Hindlimb muscle (tissue), 1 donor: ENCODE measurements at regions not wholly inside any gene's neighbourhood (a gene's known extent, or its start where the extent isn't known, plus 50 kb on each side); places are given as distances from the start of the nearest gene placed in this dataset.
"Not testable (repeated sequence)": the region's sequence is repeated elsewhere in the genome, so short reads cannot be mapped to it uniquely, and the experiment has no call there.

ENCODE experiments used
- DNase-seq: peaks from one replicate; pipeline ENCODE4 v3.0.0-alpha.2; 2013

- no peak for DNase-seq
Measured at GRCh38 chr12:87405918-87406317, 623.3 kb downstream of the C12orf50 start.

DNA sequence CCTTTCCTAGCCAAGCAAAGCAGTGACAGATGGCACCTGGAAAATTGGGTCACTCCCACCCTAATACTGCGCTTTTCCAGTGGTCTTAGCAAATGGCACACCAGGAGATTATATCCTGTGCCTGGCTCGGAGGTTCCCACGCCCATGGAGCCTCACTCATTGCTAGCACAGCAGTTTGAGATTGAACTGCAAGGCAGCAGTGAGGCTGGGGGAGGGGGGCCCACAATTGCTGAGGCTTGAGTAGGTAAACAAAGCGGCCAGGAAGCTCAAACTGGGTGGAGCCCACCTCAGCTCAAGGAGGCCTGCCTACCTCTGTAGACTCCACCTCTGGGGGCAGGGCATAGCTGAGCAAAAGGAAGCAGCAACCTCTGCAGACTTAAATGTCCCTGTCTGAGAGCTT lies 635.0 kb downstream of the C12orf50 start:
- not testable (repeated sequence) for DNase-seq

DNA sequence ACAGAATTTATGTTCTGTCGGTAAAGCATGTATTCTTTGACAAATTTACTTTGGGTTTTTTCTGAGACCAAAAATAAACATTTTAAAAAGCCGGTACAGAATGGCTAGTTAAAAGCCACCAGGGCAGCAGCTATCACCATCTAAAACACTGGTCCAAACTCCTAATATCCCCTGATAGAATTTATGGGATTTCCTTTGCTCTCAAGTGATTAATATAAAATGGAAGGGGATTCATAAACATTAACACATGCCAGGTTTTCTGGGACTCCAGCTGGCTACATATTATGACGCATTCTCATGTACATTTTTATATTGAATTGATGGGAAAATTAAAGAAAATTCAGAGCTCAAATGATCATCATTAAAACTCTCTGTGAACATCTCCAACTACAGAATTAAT lies 640.8 kb downstream of the C12orf50 start:
- DNase-seq, result no peak

- DNase-seq, result no peak
Measured at GRCh38 chr12:87385322-87385721, 643.9 kb downstream of the C12orf50 start.

DNA sequence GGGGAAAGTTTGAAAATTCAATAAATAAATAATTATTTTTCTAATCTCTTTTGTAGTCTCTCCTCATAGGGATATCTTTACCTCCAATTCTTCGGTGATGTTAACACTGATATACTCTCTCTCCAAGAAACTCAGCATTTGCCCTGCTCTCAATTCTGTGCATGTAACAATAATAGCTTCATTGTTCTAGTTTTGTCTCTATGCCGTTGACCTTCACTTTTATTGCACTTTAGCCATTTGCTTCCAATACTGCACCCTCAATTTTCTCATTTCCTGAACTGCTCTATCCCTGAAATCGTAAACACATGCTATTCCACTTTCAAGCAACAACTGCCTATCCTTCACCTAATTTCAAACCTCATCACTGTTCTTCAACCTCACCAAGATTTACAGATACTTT lies 645.0 kb downstream of the C12orf50 start:
- DNase-seq, result no peak

DNA sequence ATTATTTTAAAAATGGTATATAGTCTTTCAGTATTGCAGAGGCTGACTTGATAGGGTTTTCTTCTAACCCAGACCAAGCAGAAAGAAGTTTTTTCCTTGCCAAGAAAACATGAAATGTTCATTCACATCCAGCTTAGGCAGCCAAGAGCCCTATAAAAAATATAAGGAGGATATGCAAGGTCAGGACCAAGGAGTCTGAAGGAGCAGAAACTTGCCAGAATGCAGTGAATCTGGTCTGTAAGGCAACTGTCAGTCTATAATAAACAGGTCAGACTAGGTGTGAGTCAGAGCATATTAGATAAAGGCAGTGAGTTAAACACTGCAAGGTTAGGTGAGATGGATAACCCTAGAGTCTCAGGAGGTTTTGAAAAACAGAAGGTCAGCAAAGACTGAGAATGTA lies 645.5 kb downstream of the C12orf50 start:
- no peak for DNase-seq

GRCh38 chr12:87382959-87383566 lies 646.1 kb downstream of the C12orf50 start:
- DNase-seq, result no peak

DNA sequence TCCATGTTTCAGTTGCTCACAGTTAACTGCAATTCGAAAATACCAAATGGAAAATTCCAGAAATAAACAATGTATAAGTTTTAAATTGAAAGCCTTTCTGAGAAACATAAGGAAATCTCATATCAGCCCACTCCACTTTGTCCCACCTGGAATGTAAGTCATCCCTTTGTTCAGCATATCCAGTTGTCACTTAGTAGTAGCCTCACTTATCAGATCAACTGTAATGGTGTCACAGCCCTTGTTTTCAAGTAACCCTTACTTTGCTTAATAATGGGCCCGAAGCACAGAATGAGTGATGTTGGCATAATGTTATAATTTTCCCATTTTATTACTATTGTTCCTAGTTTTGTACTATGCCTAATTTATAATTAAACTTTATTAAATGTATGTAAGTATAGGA lies 646.8 kb downstream of the C12orf50 start:
- DNase-seq, result no peak

DNA sequence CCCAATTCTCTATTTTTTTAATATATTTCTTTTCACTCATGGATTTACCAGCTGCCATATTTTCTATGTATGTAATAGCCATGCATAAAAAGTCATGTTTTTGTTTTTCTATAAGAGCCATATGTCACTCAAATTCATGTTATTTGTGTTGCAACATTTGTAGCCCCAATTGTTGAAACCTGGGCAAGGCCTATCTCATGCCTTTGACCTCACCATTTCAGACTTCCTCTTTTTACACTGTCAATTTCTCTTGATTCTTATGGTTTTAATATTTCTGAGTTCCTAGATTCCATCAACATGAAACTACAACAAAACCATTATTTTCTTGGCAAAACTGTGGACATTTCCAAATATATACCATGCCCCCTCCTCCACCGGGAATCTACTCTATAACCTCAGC lies 647.5 kb downstream of the C12orf50 start:
- DNase-seq, result no peak

DNA sequence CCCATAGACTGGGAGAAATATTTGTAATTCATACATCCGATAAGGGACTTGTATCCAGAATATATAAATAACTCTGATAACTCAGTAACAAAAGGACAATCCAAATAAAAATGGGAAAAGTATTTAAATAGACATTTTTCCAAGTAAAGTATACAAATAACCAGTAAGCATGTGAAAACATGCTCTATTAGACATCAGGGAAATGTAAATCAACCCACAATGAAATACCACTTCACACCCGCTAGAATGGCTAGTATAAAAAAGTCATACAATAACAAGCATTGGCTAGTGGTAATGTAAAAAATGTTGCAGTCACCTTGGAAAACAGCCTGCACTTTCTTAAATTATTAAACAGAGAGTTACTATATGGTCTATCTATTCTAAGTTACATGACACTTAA lies 650.7 kb downstream of the C12orf50 start:
- DNase-seq, result no peak

- DNase-seq, result no peak
Measured at GRCh38 chr12:87376722-87377121, 652.5 kb downstream of the C12orf50 start.

GRCh38 chr12:87369161-87369560 lies 660.0 kb downstream of the C12orf50 start:
- no peak for DNase-seq

- DNase-seq, result no peak
Measured at GRCh38 chr12:87368259-87368658, 660.9 kb downstream of the C12orf50 start.

GRCh38 chr12:87365423-87365822 lies 663.8 kb downstream of the C12orf50 start:
- DNase-seq, result no peak

DNA sequence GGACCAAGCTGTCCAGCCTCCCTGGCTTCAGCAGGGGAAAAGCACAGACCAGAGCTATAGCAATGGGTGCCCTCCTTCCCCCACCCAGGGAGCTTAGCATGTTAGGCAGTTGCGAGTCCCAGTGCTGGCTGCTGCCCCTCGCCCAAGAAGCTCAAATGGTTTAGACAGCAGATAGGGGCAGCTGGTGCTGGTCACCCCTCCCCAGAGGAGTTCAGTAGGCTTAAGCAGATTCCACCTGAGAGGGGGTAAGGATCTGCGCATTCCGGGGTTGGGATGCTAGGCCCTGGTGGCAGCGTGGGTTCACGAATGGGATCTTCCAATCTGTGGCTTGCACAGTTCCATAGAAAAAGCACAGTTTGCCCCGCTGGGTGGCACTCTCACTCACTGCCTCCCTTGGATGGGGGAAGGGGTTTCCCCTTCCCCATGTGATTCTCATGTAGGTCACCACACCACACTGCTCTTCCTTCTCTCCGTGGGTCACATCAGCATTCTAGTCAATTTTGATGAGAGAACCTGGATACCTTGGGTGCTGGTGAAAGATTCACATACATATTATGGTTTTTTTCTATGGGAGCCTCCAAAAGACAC lies 665.6 kb downstream of the C12orf50 start:
- no peak for DNase-seq

- DNase-seq, result no peak
Measured at GRCh38 chr12:87349681-87350080, 679.5 kb downstream of the C12orf50 start.

DNA sequence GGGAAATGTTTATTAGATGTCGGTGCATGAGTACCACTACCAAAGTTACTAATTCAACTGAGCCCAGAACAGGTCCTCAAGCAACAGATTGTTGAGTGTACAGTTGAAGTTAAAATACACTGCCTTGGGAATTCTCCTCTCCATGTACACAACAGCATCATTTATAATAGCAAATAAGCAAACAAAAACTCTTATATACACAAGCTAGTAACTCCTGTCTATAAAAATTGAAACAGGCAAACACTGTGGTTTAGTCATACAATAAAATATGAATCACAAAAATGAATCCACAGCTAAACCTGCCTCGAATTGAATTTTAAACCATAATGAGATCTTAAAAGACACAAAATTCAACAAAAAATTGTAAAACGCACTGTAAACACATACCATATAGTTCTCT lies 681.1 kb downstream of the C12orf50 start:
- no peak for DNase-seq

DNA sequence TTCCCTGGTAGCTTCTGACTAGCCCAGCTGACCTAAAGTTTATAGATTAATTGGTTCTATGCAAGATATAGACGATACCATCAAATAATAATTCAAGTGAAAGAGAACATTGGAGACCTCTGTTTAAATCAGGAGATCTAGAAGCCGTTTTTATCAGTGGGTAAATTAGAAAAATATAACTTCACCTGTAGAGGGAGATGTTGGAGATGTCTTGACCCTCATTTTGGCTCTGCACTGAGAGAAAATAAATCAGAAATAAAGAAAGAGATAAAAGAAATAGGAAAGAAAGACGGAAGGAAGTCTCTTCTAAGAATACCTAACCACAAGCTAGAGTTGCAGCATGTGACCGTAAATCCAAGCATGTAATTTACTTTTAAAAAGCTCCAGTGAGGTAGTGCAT lies 684.5 kb downstream of the C12orf50 start:
- DNase-seq, result no peak

GRCh38 chr12:87338681-87339080 lies 690.5 kb downstream of the C12orf50 start:
- DNase-seq, result no peak

- no peak for DNase-seq
Measured at GRCh38 chr12:87336814-87337336, 692.3 kb downstream of the C12orf50 start.

DNA sequence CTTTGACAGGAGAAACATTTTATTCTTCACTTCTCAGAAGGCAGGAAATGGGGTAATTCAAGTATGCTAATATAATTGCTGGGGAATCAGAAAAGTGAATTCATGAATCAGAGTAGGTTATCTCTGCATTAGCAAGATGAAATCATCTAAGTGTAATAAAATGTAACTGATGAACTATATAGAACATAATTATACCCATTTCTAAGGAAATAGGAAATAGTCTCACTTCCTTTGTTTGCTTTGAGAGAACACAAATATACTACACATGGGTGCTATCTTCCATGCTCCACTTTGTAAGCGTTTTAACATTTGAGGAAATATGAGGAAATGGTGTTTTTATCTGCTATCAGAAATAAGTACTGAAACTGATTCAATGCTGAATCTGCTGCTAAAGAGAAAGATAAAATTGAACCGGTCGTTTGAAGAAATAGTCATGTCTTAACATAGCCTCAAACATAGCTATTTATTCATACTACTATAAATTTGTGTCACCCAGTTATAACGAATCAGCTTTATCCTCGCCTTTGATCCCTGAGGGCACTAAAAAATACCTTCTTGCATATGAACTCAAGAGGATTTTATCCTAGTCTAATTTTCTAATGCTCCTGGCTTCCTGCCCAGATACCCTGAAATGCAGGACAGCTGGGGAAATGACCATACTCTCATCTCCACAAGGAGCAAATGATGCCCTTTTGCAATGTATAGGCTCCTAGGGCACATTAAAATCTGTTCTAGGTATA lies 696.0 kb downstream of the C12orf50 start:
- DNase-seq, result no peak

- not testable (repeated sequence) for DNase-seq
Measured at GRCh38 chr12:87330071-87330555, 699.1 kb downstream of the C12orf50 start.

DNA sequence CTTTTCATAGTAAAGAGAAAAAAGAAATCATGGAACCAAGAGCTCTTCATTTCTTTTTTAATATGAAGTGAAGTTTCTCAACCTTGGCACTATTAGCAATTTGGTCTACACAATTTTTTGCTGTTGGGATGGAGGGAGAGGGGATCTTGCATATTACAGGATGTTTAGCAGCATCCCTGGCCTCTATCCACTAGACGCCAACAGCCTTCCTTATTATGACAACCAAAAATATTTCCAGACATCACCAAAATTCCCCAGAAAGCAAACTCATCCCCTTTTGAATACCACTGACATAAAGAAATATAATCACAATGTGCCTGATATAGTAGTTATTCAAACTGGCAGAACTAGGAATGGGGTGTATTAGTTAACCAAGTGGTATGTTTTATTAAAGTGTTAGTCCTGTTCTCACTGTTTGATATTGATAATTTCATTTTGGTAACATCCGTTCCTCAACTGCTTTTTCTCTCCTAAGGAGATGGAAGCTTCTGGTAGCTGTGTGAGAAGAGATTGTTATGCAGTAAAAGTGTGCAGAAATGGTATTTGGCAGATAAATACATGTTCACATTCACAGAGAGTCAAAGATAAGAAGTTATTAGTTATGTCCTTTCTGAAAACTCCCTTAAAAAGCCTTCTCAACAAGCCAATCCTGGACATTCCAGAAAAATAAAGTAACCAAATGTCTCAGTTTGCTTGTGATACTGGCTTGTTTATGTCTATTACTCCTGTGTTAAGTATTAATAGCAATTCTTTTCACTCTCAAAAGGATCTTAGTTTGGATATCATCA lies 699.9 kb downstream of the C12orf50 start:
- DNase-seq, result no peak
